Left lung (tissue), 4 donors: ENCODE measurements at regions not wholly inside any gene's neighbourhood (a gene's known extent, or its start where the extent isn't known, plus 50 kb on each side); places are given as distances from the start of the nearest gene placed in this dataset.

Experiments used
- ATAC-seq: fragments of 200-7000 bp; cut with Tn5 transposase; one replicate; pipeline ENCODE4 v1.9.1; 2020; ENCODE audit warnings: moderate library complexity
- DNase-seq, 4 donors: peaks; one replicate each; pipeline ENCODE4 v3.0.0-alpha.2; 2013 to 2020
- H3K27ac ChIP-seq, 2 donors: fragments of 200-600 bp; sonication (generic) in 1 of 2; one replicate each; pipeline versions ENCODE4 v1.5.0 to v1.8.0; 2020 to 2021
- H3K27me3 ChIP-seq, 2 donors: fragments of 200-600 bp; sonication (generic) in 1 of 2; one replicate each; pipeline versions ENCODE4 v1.5.0 to v1.8.0; 2020 to 2021
- H3K36me3 ChIP-seq, 2 donors: fragments of 200-600 bp; sonication (generic) in 1 of 2; one replicate each; pipeline versions ENCODE4 v1.5.0 to v1.8.0; 2020 to 2021
- H3K4me1 ChIP-seq, 2 donors: fragments of 200-600 bp; one replicate each; pipeline ENCODE4 v1.8.0; 2021
- H3K4me3 ChIP-seq, 2 donors: fragments of 200-600 bp; sonication (generic) in 1 of 2; one replicate each; pipeline versions ENCODE4 v1.5.0 to v1.8.0; 2020 to 2021; ENCODE audit warnings: mild to moderate bottlenecking in 1 of 2
- H3K9me3 ChIP-seq, 2 donors: fragments of 200-600 bp; sonication (generic) in 1 of 2; one replicate each; pipeline versions ENCODE4 v1.5.0 to v1.8.0; 2020 to 2021
- intact Hi-C, 2 donors: fragments of 100-400 bp; cut with DNase I; formaldehyde crosslinking; loops; one replicate each; pipeline versions ENCODE4 v1.11.2 to v1.14.2; 2022
- TF ChIP-seq, protein P1 (sequence below), 2 donors: fragments of 200-600 bp; sonication (generic) in 1 of 2; IDR thresholded peaks; one replicate each; pipeline versions ENCODE4 v1.5.0 to v1.8.0; 2021; ENCODE audit warnings: antibody characterized with exemption in 2 of 2
- donor health status: DM: no; HTN: yes; CAD: no.
- donor health status: DM: no; HTN: no; CAD: no.

DNA sequence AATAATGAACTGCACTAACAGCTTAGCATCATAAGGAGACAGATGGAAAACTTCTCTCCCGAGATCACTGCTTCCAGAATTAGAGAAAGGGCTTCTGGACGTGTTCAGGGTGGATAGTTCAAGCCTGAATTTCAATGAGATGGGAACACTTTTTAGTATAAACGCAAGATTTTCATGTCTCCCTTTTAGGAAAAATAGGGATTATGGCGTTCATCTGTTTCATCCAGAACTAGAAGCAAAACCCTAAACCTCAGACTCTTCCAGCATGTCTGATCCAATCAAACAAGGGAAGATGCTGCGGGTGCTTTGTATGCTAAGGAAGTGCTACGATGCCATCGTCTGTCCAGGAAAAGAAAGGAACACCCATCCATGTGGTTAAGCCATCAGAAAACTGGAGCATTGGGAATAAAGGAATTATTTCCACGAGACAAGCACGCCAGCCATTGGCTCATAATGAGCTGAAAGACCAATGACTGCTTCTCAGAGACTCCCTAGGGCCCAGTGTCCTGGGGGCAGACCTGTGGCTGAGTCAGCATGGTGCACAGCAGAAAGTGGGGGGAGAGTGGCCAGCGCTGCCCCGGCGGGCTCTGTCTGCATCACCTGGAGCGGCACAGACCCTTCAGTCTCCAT, 65.9 kb upstream of the AFF3 start:
- ATAC-seq (no peak), DNase-seq (no peak)
- intact Hi-C loops: no loop called here
- TF ChIP-seq, protein P1, sequence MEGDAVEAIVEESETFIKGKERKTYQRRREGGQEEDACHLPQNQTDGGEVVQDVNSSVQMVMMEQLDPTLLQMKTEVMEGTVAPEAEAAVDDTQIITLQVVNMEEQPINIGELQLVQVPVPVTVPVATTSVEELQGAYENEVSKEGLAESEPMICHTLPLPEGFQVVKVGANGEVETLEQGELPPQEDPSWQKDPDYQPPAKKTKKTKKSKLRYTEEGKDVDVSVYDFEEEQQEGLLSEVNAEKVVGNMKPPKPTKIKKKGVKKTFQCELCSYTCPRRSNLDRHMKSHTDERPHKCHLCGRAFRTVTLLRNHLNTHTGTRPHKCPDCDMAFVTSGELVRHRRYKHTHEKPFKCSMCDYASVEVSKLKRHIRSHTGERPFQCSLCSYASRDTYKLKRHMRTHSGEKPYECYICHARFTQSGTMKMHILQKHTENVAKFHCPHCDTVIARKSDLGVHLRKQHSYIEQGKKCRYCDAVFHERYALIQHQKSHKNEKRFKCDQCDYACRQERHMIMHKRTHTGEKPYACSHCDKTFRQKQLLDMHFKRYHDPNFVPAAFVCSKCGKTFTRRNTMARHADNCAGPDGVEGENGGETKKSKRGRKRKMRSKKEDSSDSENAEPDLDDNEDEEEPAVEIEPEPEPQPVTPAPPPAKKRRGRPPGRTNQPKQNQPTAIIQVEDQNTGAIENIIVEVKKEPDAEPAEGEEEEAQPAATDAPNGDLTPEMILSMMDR (IDR thresholded peaks at IDR 0.05): no peak
- no peak overlapping the region for H3K27ac ChIP-seq
- peaks cover 0 to 9% of the 10 kb centered on the region in 2 donors for H3K4me1 ChIP-seq
- no peaks in the 10 kb centered on the region for H3K27me3 ChIP-seq
- H3K9me3 ChIP-seq: no peaks in the 10 kb centered on the region
- H3K36me3 ChIP-seq: no peaks in the 10 kb centered on the region
- H3K4me3 ChIP-seq: no peak overlapping the region

DNA sequence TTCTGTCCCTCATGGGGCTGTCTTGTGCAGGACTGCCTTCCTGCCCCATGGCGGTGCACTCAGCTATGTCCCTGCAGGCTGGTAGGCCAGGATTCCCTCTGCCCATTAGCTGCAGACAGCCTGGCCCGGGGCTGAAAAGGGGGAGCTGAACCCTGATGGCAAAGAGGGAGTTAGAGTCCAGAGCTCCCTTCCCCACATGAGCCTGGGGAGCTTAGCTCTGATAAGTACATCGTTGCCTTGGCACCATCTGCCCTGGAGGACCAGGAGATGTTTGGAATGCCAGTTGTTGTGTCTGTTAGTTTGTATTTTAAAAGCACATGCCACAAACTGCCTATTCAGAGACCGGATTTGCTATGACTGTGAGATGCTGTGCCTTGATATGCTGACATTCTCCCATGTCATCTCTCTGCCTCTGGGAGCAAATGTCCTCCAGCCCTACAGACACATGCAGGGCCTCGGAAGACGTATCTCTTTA, 65.1 kb upstream of the AFF3 start:
- TF ChIP-seq, protein P1 (IDR thresholded peaks at IDR 0.05): no peak
- no peak for DNase-seq
- Histone ChIP-seq H3K27ac (no peak overlapping the region), H3K36me3 (no peaks in the 10 kb centered on the region), H3K27me3 (no peaks in the 10 kb centered on the region), H3K9me3 (no peaks in the 10 kb centered on the region), H3K4me3 (no peak overlapping the region), H3K4me1 (peaks cover 0 to 9% of the 10 kb centered on the region in 2 donors)
- ATAC-seq: no peak
- intact Hi-C loops: no loop called here

DNA sequence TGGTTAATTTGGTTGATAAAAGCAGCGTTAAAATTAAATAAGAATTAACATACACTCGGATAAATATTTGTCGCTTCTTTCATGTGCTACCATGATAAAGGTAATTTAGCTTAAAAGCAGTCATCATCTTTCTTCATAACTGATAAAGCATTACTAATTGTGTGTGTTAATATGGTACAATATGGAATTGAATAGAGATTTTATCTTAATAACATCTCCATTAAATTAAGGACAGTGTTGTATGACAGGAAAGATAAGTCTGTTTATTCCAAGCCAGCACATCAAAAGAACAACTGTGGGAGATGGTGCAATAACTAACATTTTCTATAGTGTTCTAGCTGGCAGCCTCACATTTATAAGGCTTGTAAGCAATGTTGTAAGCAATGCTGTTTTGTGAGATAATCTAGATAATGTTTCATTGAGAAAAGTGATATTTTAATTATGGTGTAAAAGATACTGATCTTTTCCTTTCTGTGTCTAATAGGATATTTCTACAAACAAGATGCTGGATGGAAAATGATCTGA, 64.4 kb upstream of the AFF3 start:
- H3K27ac ChIP-seq: no peak overlapping the region
- no peaks in the 10 kb centered on the region for H3K36me3 ChIP-seq
- TF ChIP-seq, protein P1 (IDR thresholded peaks at IDR 0.05): no peak
- H3K9me3 ChIP-seq: no peaks in the 10 kb centered on the region
- no peak overlapping the region for H3K4me3 ChIP-seq
- intact Hi-C loops: no loop called here
- DNase-seq (peak in 1 of 4 donors; percentile 46), ATAC-seq (no peak)
- peaks cover 0 to 6% of the 10 kb centered on the region in 2 donors for H3K4me1 ChIP-seq
- H3K27me3 ChIP-seq: no peaks in the 10 kb centered on the region

DNA sequence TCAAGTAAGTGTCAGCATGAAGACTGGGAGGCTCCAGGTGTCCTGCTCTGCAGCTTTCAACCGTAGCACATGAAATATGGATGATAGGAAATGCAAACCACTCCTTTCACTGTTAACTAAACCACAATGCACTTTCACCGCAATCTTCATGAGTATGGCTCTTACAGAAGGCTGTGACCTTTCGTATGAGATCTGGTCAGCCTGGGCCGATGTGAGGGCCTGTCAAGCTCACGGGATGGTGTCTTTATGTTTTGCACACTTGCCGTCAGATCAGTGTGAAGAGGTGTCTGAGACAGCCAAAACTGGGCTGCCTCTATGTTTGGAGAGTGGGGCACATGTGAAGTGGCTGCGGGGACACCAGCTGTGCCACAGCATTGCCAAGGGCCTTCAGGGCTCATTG, 62.8 kb upstream of the AFF3 start:
- H3K36me3 ChIP-seq: no peaks in the 10 kb centered on the region
- intact Hi-C loops: no loop called here
- H3K27me3 ChIP-seq: no peaks in the 10 kb centered on the region
- ATAC-seq: no peak
- H3K4me1 ChIP-seq: no peaks in the 10 kb centered on the region
- no peaks in the 10 kb centered on the region for H3K9me3 ChIP-seq
- no peak overlapping the region for H3K27ac ChIP-seq
- TF ChIP-seq, protein P1 (IDR thresholded peaks at IDR 0.05): no peak
- no peak overlapping the region for H3K4me3 ChIP-seq
- no peak for DNase-seq

DNA sequence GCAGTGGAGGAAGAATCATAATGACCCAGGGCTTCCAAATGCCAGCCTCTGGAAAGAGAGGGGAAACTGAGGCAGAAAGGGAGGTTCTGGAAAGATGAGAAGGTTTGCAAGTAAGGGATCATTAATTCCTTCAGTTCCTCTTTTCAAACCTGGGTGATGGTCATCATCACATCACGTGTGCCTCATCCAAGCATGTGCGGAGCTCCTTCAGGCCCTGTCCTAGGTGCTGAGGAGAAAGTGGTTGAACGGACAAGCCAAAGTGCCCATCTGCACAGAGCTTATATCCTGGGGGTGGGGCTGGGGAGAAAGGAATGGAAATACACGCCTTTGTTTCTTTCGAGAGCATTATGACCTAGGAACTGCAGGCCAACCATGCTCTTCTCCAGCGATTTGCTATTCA, 60.2 kb upstream of the AFF3 start:
- Histone ChIP-seq H3K9me3 (no peaks in the 10 kb centered on the region), H3K27me3 (no peaks in the 10 kb centered on the region), H3K36me3 (no peaks in the 10 kb centered on the region), H3K27ac (no peak overlapping the region), H3K4me1 (peaks cover 9 to 15% of the 10 kb centered on the region in 2 donors), H3K4me3 (no peak overlapping the region)
- TF ChIP-seq, protein P1 (IDR thresholded peaks at IDR 0.05): no peak
- intact Hi-C loops: no loop called here
- DNase-seq: no peak
- no peak for ATAC-seq
